ENCODE measurements at regions not wholly inside any gene's neighbourhood (a gene's known extent, or its start where the extent isn't known, plus 50 kb on each side); places are given as distances from the start of the nearest gene placed in this dataset.

- DNase-seq (ENCODE audit: low read depth): no peak
These were observed 54.6 kb upstream of the CLINT1 start for GRCh38 chr5:157913575-157913974.

- DNase-seq (ENCODE audit: low read depth): no peak
These were observed 53.8 kb upstream of the CLINT1 start for GRCh38 chr5:157912621-157913325.

- no peak for DNase-seq (ENCODE audit: low read depth)
These were observed 52.6 kb upstream of the CLINT1 start for GRCh38 chr5:157911568-157911967.
